SU-DHL-6 (cell line): ENCODE measurements at regions not wholly inside any gene's neighbourhood (a gene's known extent, or its start where the extent isn't known, plus 50 kb on each side); places are given as distances from the start of the nearest gene placed in this dataset.

Experiments used
- EZH2phosphoT487 ChIP-seq: fragments of 200-600 bp; sonication (generic), shearing (Covaris generic); conservative IDR thresholded peaks from 2 replicates; pipeline ENCODE4 v1.6.1; 2018; ENCODE audit warnings: mild to moderate bottlenecking, antibody characterized with exemption, low read length, moderate library complexity, mixed read lengths
- TF ChIP-seq, protein P1 (sequence below): fragments of 200-600 bp; sonication (generic); IDR thresholded peaks from one replicate; pipeline ENCODE4 v1.5.1; 2017; ENCODE audit warnings: antibody characterized with exemption, mild to moderate bottlenecking, low read length, moderate library complexity; ENCODE audit not compliant: insufficient read depth, poor library complexity, severe bottlenecking

DNA sequence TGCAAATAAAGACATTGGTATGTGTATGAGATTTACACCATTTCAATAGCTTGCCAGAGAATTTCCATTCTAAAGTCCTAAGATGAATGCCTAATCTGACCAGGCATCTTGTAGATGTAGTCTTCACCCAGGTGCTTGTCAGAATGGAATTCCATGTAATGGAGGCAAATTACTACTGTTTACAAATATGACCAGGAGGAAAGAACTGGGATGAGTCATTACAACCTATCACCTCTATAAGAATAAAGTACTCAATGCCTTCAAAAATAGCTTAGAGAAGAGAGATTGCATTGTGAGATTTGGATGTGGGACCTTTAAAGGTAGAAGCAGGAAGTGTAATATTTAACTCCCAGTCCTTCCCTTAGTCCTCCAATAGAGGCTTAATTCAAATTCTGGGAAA lies 507.0 kb upstream of the PTGER4 start:
- TF ChIP-seq, protein P1, sequence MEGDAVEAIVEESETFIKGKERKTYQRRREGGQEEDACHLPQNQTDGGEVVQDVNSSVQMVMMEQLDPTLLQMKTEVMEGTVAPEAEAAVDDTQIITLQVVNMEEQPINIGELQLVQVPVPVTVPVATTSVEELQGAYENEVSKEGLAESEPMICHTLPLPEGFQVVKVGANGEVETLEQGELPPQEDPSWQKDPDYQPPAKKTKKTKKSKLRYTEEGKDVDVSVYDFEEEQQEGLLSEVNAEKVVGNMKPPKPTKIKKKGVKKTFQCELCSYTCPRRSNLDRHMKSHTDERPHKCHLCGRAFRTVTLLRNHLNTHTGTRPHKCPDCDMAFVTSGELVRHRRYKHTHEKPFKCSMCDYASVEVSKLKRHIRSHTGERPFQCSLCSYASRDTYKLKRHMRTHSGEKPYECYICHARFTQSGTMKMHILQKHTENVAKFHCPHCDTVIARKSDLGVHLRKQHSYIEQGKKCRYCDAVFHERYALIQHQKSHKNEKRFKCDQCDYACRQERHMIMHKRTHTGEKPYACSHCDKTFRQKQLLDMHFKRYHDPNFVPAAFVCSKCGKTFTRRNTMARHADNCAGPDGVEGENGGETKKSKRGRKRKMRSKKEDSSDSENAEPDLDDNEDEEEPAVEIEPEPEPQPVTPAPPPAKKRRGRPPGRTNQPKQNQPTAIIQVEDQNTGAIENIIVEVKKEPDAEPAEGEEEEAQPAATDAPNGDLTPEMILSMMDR, result no peak
- no peak for TF ChIP-seq EZH2phosphoT487
